ENCODE measurements at regions not wholly inside any gene's neighbourhood (a gene's known extent, or its start where the extent isn't known, plus 50 kb on each side); places are given as distances from the start of the nearest gene placed in this dataset.
"Not testable (repeated sequence)": the region's sequence is repeated elsewhere in the genome, so short reads cannot be mapped to it uniquely, and the experiment has no call there.

DNA sequence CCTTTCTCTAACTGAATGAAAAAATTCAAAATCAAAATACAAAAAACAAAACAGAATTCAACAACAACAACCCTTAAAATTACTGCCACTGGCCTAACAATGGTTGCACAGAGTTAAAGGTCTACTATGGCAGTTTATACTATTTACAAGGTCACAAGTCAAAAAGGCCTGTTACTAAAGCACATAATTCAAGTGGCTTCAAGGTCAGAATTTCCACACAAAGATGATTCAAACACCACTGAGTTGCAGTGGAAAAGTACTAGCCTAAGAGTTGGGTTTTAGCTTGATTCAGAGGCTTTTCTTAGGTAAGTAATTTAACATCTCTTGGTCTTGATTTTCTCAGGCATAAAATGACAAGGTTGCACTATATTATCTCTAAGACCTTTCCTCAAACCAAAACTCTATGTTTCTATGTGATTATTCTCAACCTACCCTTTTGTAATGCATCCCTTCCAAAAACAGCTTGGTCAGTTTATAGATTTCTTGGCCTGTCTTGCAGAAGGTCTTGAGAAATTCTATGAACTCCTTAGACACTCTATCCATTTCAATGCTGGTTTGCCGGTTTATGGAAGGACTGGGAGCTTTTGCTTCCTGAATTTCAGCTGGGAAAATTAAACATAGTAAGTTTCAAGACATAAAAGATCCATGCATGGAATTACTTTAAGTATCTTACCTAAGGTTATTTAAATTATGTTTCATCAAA is 189.8 kb upstream of the KCTD7 start:
- TF ChIP-seq POLR2A (IDR thresholded peaks at IDR 0.05): not testable (repeated sequence)
- TF ChIP-seq, protein P1, sequence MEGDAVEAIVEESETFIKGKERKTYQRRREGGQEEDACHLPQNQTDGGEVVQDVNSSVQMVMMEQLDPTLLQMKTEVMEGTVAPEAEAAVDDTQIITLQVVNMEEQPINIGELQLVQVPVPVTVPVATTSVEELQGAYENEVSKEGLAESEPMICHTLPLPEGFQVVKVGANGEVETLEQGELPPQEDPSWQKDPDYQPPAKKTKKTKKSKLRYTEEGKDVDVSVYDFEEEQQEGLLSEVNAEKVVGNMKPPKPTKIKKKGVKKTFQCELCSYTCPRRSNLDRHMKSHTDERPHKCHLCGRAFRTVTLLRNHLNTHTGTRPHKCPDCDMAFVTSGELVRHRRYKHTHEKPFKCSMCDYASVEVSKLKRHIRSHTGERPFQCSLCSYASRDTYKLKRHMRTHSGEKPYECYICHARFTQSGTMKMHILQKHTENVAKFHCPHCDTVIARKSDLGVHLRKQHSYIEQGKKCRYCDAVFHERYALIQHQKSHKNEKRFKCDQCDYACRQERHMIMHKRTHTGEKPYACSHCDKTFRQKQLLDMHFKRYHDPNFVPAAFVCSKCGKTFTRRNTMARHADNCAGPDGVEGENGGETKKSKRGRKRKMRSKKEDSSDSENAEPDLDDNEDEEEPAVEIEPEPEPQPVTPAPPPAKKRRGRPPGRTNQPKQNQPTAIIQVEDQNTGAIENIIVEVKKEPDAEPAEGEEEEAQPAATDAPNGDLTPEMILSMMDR (IDR thresholded peaks at IDR 0.05): not testable (repeated sequence)

All from right lobe of liver (tissue), 4 donors.